IPS-NIHi11 (cell line): ENCODE measurements at regions not wholly inside any gene's neighbourhood (a gene's known extent, or its start where the extent isn't known, plus 50 kb on each side); places are given as distances from the start of the nearest gene placed in this dataset.

Source experiments
- DNase-seq: peaks from one replicate; pipeline ENCODE4 v3.0.0; 2012; ENCODE audit warnings: mixed read lengths, low spot score

GRCh38 chr6:148247386-148248063 lies 95.1 kb upstream of the SASH1 start:
- DNase-seq, result no peak

DNA sequence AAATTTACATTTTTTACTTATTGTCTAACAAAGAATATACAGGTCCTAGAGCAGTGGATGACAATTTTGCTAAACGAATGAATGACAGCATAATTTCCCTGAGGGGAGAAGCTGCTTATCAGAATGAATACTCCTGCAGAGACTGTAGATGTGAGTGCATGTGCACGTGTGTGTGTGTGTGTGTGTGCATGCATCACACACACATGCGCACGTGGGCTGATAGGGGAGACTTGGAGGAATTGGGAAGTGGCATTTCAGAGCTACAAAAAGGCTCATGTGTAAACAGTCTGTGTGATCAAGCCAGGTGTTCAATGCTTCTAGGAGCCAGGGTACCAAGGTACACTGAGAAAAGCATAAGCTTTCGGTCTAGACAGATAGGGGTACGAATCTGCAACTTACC lies 93.5 kb upstream of the SASH1 start:
- DNase-seq, result no peak

DNA sequence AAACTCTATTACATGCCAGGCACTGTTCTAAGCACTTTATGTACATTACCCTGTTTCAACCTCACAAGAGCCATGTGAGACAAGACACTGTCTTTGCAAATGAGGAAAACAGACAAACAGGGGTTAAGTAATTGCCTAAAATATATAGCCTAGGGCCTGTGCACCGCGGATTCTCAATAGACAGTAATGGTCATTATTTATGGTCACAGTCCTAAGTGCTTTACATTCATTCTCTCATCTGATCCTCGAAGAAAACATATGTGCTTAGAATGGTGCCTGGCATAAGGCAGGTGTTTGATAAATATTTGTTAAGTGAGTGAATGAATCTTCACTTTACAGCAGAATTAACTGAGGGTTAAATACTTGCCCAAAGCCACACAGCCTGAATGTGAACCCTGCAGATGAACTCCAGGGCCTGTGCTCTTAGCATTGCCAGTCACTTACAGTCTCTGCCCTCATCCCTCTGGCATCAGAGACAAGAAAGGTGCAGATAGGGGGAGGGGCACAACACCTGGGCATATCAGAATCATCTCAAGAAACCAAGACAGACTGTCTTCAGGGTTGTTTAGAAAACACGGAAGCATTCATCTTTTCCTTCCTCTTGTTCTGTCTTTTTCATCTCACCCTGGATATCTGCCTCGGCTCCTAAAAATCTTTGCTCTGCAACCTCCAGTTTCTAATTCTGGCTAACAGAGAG lies 92.8 kb upstream of the SASH1 start:
- DNase-seq, result no peak

GRCh38 chr6:148250975-148251685 lies 91.5 kb upstream of the SASH1 start:
- no peak for DNase-seq

GRCh38 chr6:148251891-148252290 lies 90.7 kb upstream of the SASH1 start:
- no peak for DNase-seq

DNA sequence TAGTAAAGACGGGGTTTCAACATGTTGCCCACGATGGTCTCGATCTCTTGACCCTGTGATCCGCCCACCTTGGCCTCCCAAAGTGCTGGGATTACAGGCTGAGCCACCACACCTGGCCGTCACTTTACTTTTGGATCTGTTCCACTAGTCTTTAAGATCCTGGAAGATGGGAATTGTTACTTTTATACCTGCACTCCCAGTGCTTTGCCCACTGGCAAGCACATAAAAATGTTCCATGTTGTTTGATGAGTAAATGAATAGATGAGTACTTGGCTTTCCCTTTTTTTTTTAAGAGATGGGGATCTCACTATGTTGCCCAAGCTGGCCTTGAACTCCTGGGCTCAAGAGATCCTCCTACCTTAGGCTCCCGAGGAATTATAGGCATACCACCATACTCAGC lies 84.8 kb upstream of the SASH1 start:
- no peak for DNase-seq

GRCh38 chr6:148258868-148259267 lies 83.8 kb upstream of the SASH1 start:
- no peak for DNase-seq

DNA sequence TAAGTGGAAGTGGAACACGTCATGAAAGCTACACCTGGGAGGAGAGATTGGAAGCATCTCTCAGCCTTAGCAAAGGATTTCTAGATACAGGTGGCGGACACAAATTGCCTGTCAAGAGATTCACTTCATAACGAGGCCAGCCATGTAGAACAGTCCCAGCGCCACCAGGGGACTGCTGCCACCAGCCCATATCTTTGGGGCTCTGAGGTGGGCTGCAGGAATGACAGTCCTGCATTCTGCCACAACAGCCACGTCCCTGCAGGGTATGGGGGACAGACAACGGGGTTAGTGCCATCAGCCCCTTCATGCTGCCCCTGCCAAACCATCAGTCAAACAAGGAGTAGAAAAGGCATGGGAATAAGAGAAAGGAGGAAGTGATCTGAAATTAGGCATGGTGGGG lies 81.2 kb upstream of the SASH1 start:
- no peak for DNase-seq

GRCh38 chr6:148263010-148263409 lies 79.6 kb upstream of the SASH1 start:
- peak; percentile 33 for DNase-seq

DNA sequence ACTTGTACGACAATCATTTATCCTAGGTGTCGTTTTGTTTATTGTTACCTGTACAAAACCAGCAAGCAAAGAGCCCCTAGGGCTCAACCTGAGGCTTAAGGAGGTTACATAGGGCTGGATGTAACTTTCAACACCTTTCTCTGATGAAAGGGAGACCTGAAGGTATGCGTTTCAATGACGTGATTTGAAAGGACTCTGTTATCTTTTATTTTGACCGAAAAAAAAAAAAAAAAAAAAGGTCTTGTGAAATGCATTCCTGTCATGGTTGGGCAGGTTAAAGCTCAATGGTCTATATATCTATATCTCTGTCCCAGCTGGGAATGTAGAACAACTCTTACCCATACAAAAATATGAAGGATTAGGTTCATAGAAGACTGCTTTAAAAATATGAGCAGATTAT lies 78.7 kb upstream of the SASH1 start:
- no peak for DNase-seq

DNA sequence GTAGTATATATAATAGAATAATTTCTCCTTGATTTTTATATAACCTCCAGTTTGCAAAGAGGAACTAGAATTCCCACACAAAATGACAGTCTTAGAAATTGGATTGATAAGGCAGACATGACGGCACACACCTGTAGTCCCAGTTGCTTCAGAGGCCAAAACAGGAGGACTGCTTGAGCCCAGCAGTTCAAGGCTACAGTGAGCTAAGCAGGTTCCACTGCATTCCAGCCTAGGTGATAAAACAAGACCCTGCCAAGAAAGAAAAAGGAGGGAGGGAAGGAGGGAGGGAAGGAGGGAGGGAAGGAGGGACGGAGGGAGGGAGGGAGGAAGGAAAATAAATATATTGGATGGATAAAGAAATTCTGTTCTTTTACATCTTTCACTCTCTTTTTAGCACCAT lies 77.6 kb upstream of the SASH1 start:
- no peak for DNase-seq

DNA sequence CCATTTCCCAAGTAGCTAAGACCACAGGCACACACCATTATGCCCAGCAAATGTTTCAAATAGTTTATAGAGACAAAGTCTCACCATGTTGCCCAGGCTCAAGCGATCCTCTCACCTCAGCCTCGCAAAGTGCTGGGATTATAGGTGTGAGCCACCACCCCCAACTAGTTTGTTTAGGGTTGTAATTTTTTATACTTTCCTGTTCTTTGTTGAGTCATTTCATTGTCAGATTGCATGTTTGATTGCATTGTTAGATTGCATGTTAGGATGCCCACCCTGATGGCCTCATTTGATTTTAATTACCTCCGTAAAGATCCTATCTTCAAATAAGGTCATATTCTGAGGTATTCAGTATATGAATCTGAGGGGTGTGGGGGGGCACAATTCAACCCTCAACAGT lies 73.3 kb upstream of the SASH1 start:
- no peak for DNase-seq

- DNase-seq, result no peak
Observed at GRCh38 chr6:148271711-148272439, 70.8 kb upstream of the SASH1 start.

DNA sequence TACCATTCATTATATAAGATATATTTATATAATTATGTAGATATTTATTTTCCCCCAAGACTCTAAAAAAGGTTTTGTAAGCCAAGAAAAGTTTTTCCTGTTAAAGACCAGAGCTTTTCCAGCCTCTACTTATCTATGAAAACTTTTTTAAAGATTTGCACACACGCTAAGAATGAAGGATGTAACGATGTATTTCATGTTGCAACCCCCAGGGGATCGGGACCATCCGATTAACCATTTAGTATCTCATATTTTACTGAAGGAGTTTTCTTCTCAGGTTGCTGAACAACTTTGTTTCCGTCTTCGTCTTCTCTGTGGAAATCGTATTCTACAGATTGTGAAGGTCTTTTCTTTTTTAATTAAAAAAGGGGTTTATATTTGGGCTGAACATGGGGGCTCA lies 70.0 kb upstream of the SASH1 start:
- DNase-seq, result no peak

DNA sequence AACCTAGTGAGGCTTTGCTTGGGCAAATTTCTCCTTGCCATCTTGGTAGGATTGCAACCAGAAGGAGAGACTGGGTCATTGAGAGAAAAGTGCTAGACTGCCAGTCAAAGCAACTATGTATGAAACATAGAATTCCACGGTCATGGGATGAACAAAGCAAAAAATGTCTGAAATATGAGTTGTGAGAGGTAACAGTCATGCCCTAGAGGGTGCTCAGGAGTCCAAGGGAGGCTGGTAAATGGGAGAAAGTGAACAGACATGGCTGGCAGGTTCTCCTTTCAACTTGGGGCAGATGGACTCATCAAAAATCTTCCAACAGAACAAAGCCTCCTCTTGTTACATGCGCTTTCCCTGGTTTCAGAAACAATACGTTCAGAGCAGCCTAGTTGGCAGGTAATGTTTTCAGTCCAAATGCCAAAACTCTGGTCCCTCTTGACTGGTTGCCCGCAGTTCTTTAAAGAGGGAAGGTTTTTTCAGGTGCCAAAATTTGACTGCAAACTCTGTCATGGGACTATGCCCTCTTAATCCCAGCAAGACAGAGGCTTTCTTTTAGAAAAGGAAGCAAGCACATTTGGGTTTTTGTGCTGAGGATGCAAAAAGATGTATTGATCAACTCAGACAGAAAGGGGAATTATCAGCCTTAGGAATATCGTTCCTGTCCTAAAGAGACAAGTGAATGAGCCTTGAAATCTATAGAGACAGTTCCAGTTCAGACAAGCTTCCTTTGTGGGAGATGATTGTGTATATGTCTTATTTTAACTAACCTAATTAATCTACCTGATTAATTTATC lies 68.5 kb upstream of the SASH1 start:
- no peak for DNase-seq

DNA sequence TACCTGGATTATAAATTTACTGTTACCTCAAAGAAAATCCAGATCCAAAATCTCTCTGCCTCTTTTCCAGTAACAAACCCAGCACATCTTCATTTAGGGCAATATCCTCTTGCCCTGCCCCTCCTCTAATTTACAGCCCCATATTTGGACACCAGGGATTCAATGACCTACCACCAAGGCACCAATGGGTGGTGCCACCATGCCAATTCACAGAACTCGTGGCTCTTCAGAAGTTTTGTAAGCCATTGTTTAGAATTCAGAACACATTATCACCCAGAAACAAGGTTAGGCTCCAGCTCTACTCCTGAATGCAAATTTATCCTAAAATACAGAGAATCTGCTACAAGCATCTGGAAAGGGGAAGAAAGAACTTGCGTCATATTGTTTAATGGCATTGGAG lies 67.8 kb upstream of the SASH1 start:
- DNase-seq, result no peak

DNA sequence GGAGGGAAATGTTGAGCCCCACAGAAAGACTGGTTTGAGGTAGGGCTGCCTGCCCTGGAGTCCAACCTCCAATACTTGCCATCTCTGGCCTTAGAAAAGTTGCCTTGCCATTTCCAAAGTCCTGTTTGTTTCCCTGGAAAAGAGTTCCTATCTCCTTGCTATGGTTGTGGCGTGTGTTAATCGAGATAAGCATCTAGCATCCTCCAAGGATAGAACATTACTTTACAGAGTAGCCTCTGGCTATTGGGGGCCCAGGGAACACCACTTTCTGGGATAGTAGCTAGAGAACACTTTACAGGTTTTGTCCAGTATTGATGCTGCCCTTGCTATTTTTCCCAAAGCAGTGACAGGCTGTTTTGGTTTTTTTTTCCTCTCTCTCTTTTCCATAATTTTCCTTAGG lies 57.4 kb upstream of the SASH1 start:
- DNase-seq, result no peak

DNA sequence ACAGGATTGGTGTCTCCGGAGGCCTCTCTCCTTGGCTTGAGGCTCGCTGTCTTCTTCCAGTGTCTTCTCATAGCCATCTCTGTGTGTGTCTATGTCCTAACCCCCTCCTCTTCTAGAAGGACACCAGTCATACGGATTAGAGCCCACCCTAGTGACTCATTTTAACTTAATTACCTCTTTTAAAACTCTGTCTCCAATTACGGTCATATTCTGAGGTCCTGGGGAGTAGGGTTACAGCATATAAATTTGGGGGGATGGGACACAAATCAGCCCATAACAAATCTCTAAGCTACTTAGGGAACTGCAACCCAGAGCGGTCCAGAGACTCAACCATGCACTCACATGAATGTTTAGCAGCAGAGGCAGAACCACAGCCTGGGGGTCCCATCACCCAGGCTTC lies 56.1 kb upstream of the SASH1 start:
- no peak for DNase-seq

- DNase-seq, result no peak
Observed at GRCh38 chr6:148287623-148288333, 54.9 kb upstream of the SASH1 start.

GRCh38 chr6:148288541-148288940 lies 54.1 kb upstream of the SASH1 start:
- DNase-seq, result no peak

DNA sequence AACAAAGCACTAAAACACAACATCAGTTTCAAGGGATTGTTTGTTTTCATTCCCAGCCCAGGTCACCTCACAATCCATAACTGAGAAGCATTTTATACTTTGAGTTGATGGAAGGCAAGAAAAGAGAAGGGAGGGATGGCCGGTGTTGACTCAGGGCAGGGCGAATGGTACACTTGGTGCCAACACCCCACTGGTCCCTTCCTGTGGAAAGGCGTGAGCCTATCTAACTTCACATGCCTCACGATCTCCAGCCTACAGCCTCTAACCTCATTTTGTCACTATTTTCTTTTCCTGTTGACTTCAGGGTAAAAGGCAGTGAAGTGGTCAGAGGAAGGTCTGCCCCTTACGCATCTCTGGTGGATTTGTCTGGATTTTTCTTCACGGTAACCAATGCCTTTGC lies 53.5 kb upstream of the SASH1 start:
- no peak for DNase-seq
